SK-N-SH (cell line): ENCODE measurements at regions not wholly inside any gene's neighbourhood (a gene's known extent, or its start where the extent isn't known, plus 50 kb on each side); places are given as distances from the start of the nearest gene placed in this dataset.

Experiments
- CTCF ChIA-PET: fragments of 300-600, 350-600 bp; formaldehyde crosslinking; extraction: SDS; loops from one replicate; lab custom pipeline; 2021; lab: Yijun Ruan, JAX
- POLR2A ChIA-PET: fragments of 350-600 bp; sonication (Branson Sonifier 250); formaldehyde crosslinking; extraction: SDS; loops from one replicate; lab custom pipeline; 2020; ENCODE audit warnings: antibody characterized with exemption, inconsistent platforms; lab: Yijun Ruan, JAX
- DNase-seq: peaks from one replicate; pipeline ENCODE4 v3.0.0; 2012
- H2AFZ ChIP-seq: fragments of 200-600 bp; sonication (generic); 2 replicates; pipeline ENCODE4 v1.8.1; 2016; ENCODE audit warnings: antibody characterized with exemption, mild to moderate bottlenecking, low read depth
- H3F3A ChIP-seq: fragments of 200-600 bp; sonication (generic); replicated peaks from 2 replicates; pipeline ENCODE3; 2016; ENCODE audit warnings: antibody characterized with exemption, mild to moderate bottlenecking; ENCODE audit not compliant: insufficient read depth
- H3K27ac ChIP-seq, 2 experiments: fragments of 200-500 bp in 1 of 2; fragments of 200-600 bp in 1 of 2; sonication (Bioruptor generic) in 1 of 2; sonication (generic), shearing (Covaris generic) in 1 of 2; 2 replicates each; pipeline versions ENCODE4 v1.5.1 to v1.6.1; 2014 to 2016; ENCODE audit warnings: low read depth in 2 of 2, inconsistent platforms in 1 of 2, low read length in 1 of 2, mild to moderate bottlenecking in 1 of 2, mixed read lengths in 1 of 2
- H3K27me3 ChIP-seq: fragments of 200-600 bp; sonication (generic), shearing (Covaris generic); 2 replicates; pipeline ENCODE4 v1.6.1; 2016; ENCODE audit warnings: mixed run types; ENCODE audit not compliant: insufficient read depth
- H3K36me3 ChIP-seq, 2 experiments: fragments of 200-500 bp in 1 of 2; fragments of 200-600 bp in 1 of 2; sonication (Bioruptor generic) in 1 of 2; sonication (generic) in 1 of 2; replicated peaks in 1 of 2; 2 replicates each; pipeline versions ENCODE3 to v1.5.1; 2014 to 2016; ENCODE audit warnings: low read length in 1 of 2, mild to moderate bottlenecking in 1 of 2; ENCODE audit not compliant: insufficient read depth in 2 of 2, control insufficient read depth in 1 of 2
- H3K4me1 ChIP-seq, 2 experiments: fragments of 200-500 bp in 1 of 2; fragments of 200-600 bp in 1 of 2; sonication (Bioruptor generic) in 1 of 2; sonication (generic), shearing (Covaris generic) in 1 of 2; 2 replicates each; pipeline versions ENCODE4 v1.5.1 to v1.6.1; 2014 to 2016; ENCODE audit warnings: low read depth in 1 of 2, low read length in 1 of 2, mixed run types in 1 of 2; ENCODE audit not compliant: insufficient read depth in 2 of 2, control insufficient read depth in 1 of 2
- H3K4me2 ChIP-seq: fragments of 200-600 bp; sonication (generic), shearing (Covaris generic); 2 replicates; pipeline ENCODE4 v1.6.1; 2017; ENCODE audit warnings: mixed run types
- H3K4me3 ChIP-seq, 2 experiments: fragments of 200-500 bp in 1 of 2; fragments of 200-600 bp in 1 of 2; sonication (Bioruptor generic) in 1 of 2; sonication (generic), shearing (Covaris generic) in 1 of 2; 2 replicates each; pipeline versions ENCODE4 v1.5.1 to v1.8.1; 2014 to 2016; ENCODE audit warnings: low read depth in 2 of 2, inconsistent platforms in 1 of 2, low read length in 1 of 2, mild to moderate bottlenecking in 1 of 2, mixed read lengths in 1 of 2, moderate library complexity in 1 of 2
- H3K79me2 ChIP-seq: fragments of 200-600 bp; sonication (generic); 2 replicates; pipeline ENCODE4 v1.8.1; 2017; ENCODE audit warnings: mild to moderate bottlenecking; ENCODE audit not compliant: insufficient read depth
- H3K9ac ChIP-seq: fragments of 200-600 bp; sonication (generic); 2 replicates; pipeline ENCODE4 v1.6.1; 2017; ENCODE audit warnings: mixed run types
- H3K9me2 ChIP-seq: fragments of 200-600 bp; sonication (generic); 2 replicates; pipeline ENCODE4 v1.6.1; 2017; ENCODE audit warnings: mixed run types
- H3K9me3 ChIP-seq: fragments of 200-600 bp; sonication (generic); 2 replicates; pipeline ENCODE4 v1.6.1; 2017; ENCODE audit warnings: mixed run types, mild to moderate bottlenecking, moderate library complexity
- H4K20me1 ChIP-seq: fragments of 200-600 bp; sonication (generic); 2 replicates; pipeline ENCODE4 v1.6.1; 2017; ENCODE audit warnings: mild to moderate bottlenecking, mixed run types; ENCODE audit not compliant: insufficient read depth
- CTCF ChIP-seq: fragments of 200-600 bp; sonication (generic); IDR thresholded peaks from 2 replicates; pipeline ENCODE4 v1.6.1; 2017; ENCODE audit warnings: antibody characterized with exemption, mild to moderate bottlenecking, moderate library complexity
- EP300 ChIP-seq, 2 experiments: IDR thresholded peaks; 2 replicates each; pipeline versions ENCODE4 v1.4.0 to v1.6.1; 2012; ENCODE audit warnings: borderline replicate concordance in 1 of 2, low read depth in 1 of 2, low read length in 1 of 2
- EZH2phosphoT487 ChIP-seq: fragments of 200-600 bp; sonication (generic); IDR thresholded peaks from 2 replicates; pipeline ENCODE4 v1.6.1; 2017; ENCODE audit warnings: low read depth, mixed run types, mild to moderate bottlenecking, antibody characterized with exemption, moderate library complexity, borderline replicate concordance
- FOSL2 ChIP-seq: IDR thresholded peaks from 2 replicates; pipeline ENCODE4 v1.4.0; 2012; ENCODE audit warnings: low read depth, mild to moderate bottlenecking, moderate library complexity, borderline replicate concordance
- FOXJ3 ChIP-seq: sonication (generic); formaldehyde crosslinking; IDR thresholded peaks from 2 replicates; pipeline ENCODE4 v1.5.1; 2020; ENCODE audit warnings: mild to moderate bottlenecking, missing genetic modification reagents
- JUND ChIP-seq: IDR thresholded peaks from 2 replicates; pipeline ENCODE4 v1.4.0; 2012
- MAX ChIP-seq: IDR thresholded peaks from 2 replicates; pipeline ENCODE4 v1.4.0; 2012; ENCODE audit warnings: low read depth
- MEF2A ChIP-seq: IDR thresholded peaks from 2 replicates; pipeline ENCODE4 v1.4.0; 2012; ENCODE audit warnings: low read depth, borderline replicate concordance
- MXI1 ChIP-seq: IDR thresholded peaks from 2 replicates; pipeline ENCODE4 v1.6.1; 2012; ENCODE audit warnings: mild to moderate bottlenecking, low read depth, low read length, improper control_type of control experiment
- NRF1 ChIP-seq: IDR thresholded peaks from 2 replicates; pipeline ENCODE4 v1.6.1; 2012; ENCODE audit warnings: low read depth, mild to moderate bottlenecking, low read length
- PBX3 ChIP-seq: IDR thresholded peaks from 2 replicates; pipeline ENCODE4; 2012
- REST ChIP-seq: IDR thresholded peaks from 2 replicates; pipeline ENCODE4 v1.6.1; 2012; ENCODE audit warnings: mild to moderate bottlenecking, low read depth, low read length, moderate library complexity
- RFX5 ChIP-seq: IDR thresholded peaks from 2 replicates; pipeline ENCODE4 v1.6.1; 2012; ENCODE audit warnings: mild to moderate bottlenecking, improper control_type of control experiment, low read length
- SMC3 ChIP-seq: IDR thresholded peaks from 2 replicates; pipeline ENCODE4 v1.6.1; 2012; ENCODE audit warnings: low read depth, low read length, improper control_type of control experiment
- TAF1 ChIP-seq: IDR thresholded peaks from 2 replicates; pipeline ENCODE4 v1.6.1; 2012; ENCODE audit warnings: low read depth, mild to moderate bottlenecking, low read length, moderate library complexity, borderline replicate concordance
- USF2 ChIP-seq: fragments of 150-350 bp; IDR thresholded peaks from 2 replicates; pipeline ENCODE4 v1.6.1; 2017; ENCODE audit warnings: antibody characterized with exemption, low read length, low read depth, borderline replicate concordance
- WGBS: methylation state at CpG from one replicate; pipeline ENCODE4 v1.1.6; 2017; ENCODE audit warnings: low lambda C conversion rate; 5-methylcytosine and 5-hydroxymethylcytosine counted together

GRCh38 chr20:16208443-16208842 is 364.8 kb downstream of the KIF16B start:
- 27% methylated on average over 4 of the region's 4 CpGs for WGBS
- no peaks in the 10 kb centered on the region for H3K79me2 ChIP-seq
- no peaks in the 10 kb centered on the region for H3F3A ChIP-seq
- TF ChIP-seq TAF1 (no peak), MAX (no peak), MEF2A (no peak), PBX3 (no peak), MXI1 (no peak), EZH2phosphoT487 (no peak), REST (no peak), FOXJ3 (CRISPR knock-in tag) (no peak)
- no peak overlapping the region for H3K4me3 ChIP-seq
- no peaks in the 10 kb centered on the region for H4K20me1 ChIP-seq
- CTCF ChIA-PET = interaction anchor here (0.8 to 1.0 kb wide), 2 partner anchors 9 to 22 kb away, joined by 3 read pairs; no protein-coding TSS in a partner anchor
- no peak overlapping the region for H3K27ac ChIP-seq
- H3K27me3 ChIP-seq = no peaks in the 10 kb centered on the region
- H2AFZ ChIP-seq = no peak overlapping the region
- no peaks in the 10 kb centered on the region for H3K9me2 ChIP-seq
- H3K4me1 ChIP-seq = no peaks in the 10 kb centered on the region
- H3K9me3 ChIP-seq = no peaks in the 10 kb centered on the region
- H3K36me3 ChIP-seq = no peaks in the 10 kb centered on the region
- H3K4me2 ChIP-seq = no peak overlapping the region
- POLR2A ChIA-PET = no interaction called here
- no peak for DNase-seq
- no peak overlapping the region for H3K9ac ChIP-seq

- Histone ChIP-seq H3K9ac (no peak overlapping the region), H4K20me1 (no peaks in the 10 kb centered on the region), H3F3A (no peaks in the 10 kb centered on the region), H2AFZ (no peak overlapping the region), H3K4me2 (no peak overlapping the region), H3K4me3 (no peak overlapping the region)
- no peak for DNase-seq
- POLR2A ChIA-PET = no interaction called here
- TF ChIP-seq EP300 (IDR thresholded peaks at IDR 0.05; ENCODE audit: borderline replicate concordance in 1 of 2, low read depth in 1 of 2, low read length in 1 of 2) = no peak
- TF ChIP-seq USF2 = no peak
- TF ChIP-seq NRF1 = no peak
- no peak for TF ChIP-seq JUND
- no peak for TF ChIP-seq SMC3
- TF ChIP-seq PBX3 = no peak
- TF ChIP-seq FOXJ3 (CRISPR knock-in tag) = no peak
- no peak for TF ChIP-seq CTCF
- TF ChIP-seq RFX5 = no peak
- TF ChIP-seq FOSL2 = no peak
- TF ChIP-seq, all 33 proteins: peak for 0
- Histone ChIP-seq H3K9me3 (no peaks in the 10 kb centered on the region), H3K27ac (no peak overlapping the region), H3K4me1 (no peaks in the 10 kb centered on the region), H3K27me3 (no peaks in the 10 kb centered on the region), H3K79me2 (no peaks in the 10 kb centered on the region), H3K9me2 (no peaks in the 10 kb centered on the region), H3K36me3 (no peaks in the 10 kb centered on the region)
- WGBS = no CpG with 5 or more reads among the region's 3 CpGs
- CTCF ChIA-PET = no interaction called here
These were observed 366.4 kb downstream of the KIF16B start for GRCh38 chr20:16206817-16207216.
